ENCODE measurements at regions not wholly inside any gene's neighbourhood (a gene's known extent, or its start where the extent isn't known, plus 50 kb on each side); places are given as distances from the start of the nearest gene placed in this dataset.

GRCh38 chr12:66808606-66809005, 129.7 kb upstream of the GRIP1 start:
- no peaks in the 10 kb centered on the region for H3K9me1 ChIP-seq (replicated peaks; ENCODE audit: control insufficient read depth, extremely low read depth, insufficient read depth, low read length)
- BruUV-seq (replicated peaks), result no TSS peak
- no peak for DNase-seq (ENCODE audit: low read depth, low spot score)
- H3K36me3 ChIP-seq (ENCODE audit: control insufficient read depth in 2 of 2, extremely low read depth in 1 of 2, insufficient read depth in 2 of 2, low read length in 2 of 2), result no peaks in the 10 kb centered on the region
- H4K20me1 ChIP-seq (replicated peaks; ENCODE audit: control insufficient read depth, extremely low read depth, insufficient read depth, low read length), result no peaks in the 10 kb centered on the region
- H3K79me2 ChIP-seq (ENCODE audit: control insufficient read depth, insufficient read depth, low read length), result no peaks in the 10 kb centered on the region
- H2AFZ ChIP-seq (ENCODE audit: low read depth, low read length), result no peak overlapping the region
- H3K4me3 ChIP-seq (replicated peaks in 1 of 3; ENCODE audit: insufficient read depth in 1 of 3, low read depth in 1 of 3, low read length in 3 of 3), result no peak overlapping the region
- POLR2A ChIA-PET, result no interaction called here
- peaks cover 0 to 8% of the 10 kb centered on the region in 2 experiments for H3K27me3 ChIP-seq (ENCODE audit: control insufficient read depth in 2 of 2, insufficient read depth in 2 of 2, low read length in 2 of 2)
- CTCF ChIA-PET, result no interaction called here
- H3K27ac ChIP-seq (ENCODE audit: insufficient read depth, low read depth, low read length), result no peak overlapping the region
- no peaks in the 10 kb centered on the region for H3K4me1 ChIP-seq (ENCODE audit: control insufficient read depth, extremely low read depth, insufficient read depth, low read length)
- dilution Hi-C loops (cut with MboI; ENCODE audit: extremely low pct_ligation_motif_present, low sequenced_read_pairs), result no loop called here
- no peak overlapping the region for H3K4me2 ChIP-seq (ENCODE audit: insufficient read depth, low read length)
- no peak overlapping the region for H3K9ac ChIP-seq (replicated peaks; ENCODE audit: extremely low read depth, insufficient read depth, low read length)
- no peaks in the 10 kb centered on the region for H3K9me3 ChIP-seq (replicated peaks; ENCODE audit: control insufficient read depth, insufficient read depth, low read length)
- TF ChIP-seq FOS (IDR thresholded peaks at IDR 0.05; ENCODE audit: borderline replicate concordance, insufficient read depth, low read length), result no peak
- no peak for TF ChIP-seq CTCF (IDR thresholded peaks at IDR 0.05; ENCODE audit: extremely low read depth in 1 of 2, insufficient read depth in 1 of 2, low read depth in 1 of 2, low read length in 2 of 2)
- TF ChIP-seq MAX (IDR thresholded peaks at IDR 0.05; ENCODE audit: insufficient read depth, insufficient read length), result no peak
- TF ChIP-seq MYC (IDR thresholded peaks at IDR 0.05; ENCODE audit: low read depth, low read length), result no peak
- TF ChIP-seq EZH2 (IDR thresholded peaks at IDR 0.05; ENCODE audit: borderline replicate concordance, low read depth, low read length, severe bottlenecking), result no peak
- no peak for TF ChIP-seq POLR2A (IDR thresholded peaks at IDR 0.05; ENCODE audit: low read depth, low read length)
- no peak for TF ChIP-seq JUN (IDR thresholded peaks at IDR 0.05; ENCODE audit: borderline replicate concordance, insufficient read depth, insufficient read length, low read depth)
- no peak for TF ChIP-seq GATA2 (IDR thresholded peaks at IDR 0.05; ENCODE audit: insufficient read depth, insufficient read length, low read depth, low read length)
- intact Hi-C loops (cut with micrococcal nuclease), result no loop called here
- no peak for FAIRE-seq
